ENCODE measurements at regions not wholly inside any gene's neighbourhood (a gene's known extent, or its start where the extent isn't known, plus 50 kb on each side); places are given as distances from the start of the nearest gene placed in this dataset.

- Histone ChIP-seq H2AFZ (ENCODE audit: low read length) (no peak overlapping the region), H3K4me2 (ENCODE audit: low read depth, low read length, poor library complexity, severe bottlenecking) (no peak overlapping the region), H3K4me3 (ENCODE audit: low read length) (no peak overlapping the region), H4K20me1 (ENCODE audit: insufficient read depth, low read depth, low read length) (no peaks in the 10 kb centered on the region), H3K36me3 (ENCODE audit: insufficient read depth, low read length) (no peaks in the 10 kb centered on the region), H3K4me1 (ENCODE audit: low read length) (no peaks in the 10 kb centered on the region), H3K9me2 (replicated peaks; ENCODE audit: insufficient read depth, low read length) (no peaks in the 10 kb centered on the region), H3K27ac (ENCODE audit: low read length) (no peak overlapping the region), H3K79me2 (ENCODE audit: low read length) (no peaks in the 10 kb centered on the region), H3K9ac (ENCODE audit: low read length) (no peak overlapping the region), H3K9me3 (ENCODE audit: low read length) (no peaks in the 10 kb centered on the region), H3K27me3 (ENCODE audit: low read length) (no peaks in the 10 kb centered on the region)
- DNase-seq = no peak
Measured at GRCh38 chr1:62991152-62991551, 207.2 kb downstream of the ATG4C start.

- Histone ChIP-seq H4K20me1 (ENCODE audit: insufficient read depth, low read depth, low read length) (no peaks in the 10 kb centered on the region), H3K9ac (ENCODE audit: low read length) (no peak overlapping the region), H2AFZ (ENCODE audit: low read length) (no peak overlapping the region), H3K27ac (ENCODE audit: low read length) (no peak overlapping the region), H3K4me3 (ENCODE audit: low read length) (no peak overlapping the region), H3K9me3 (ENCODE audit: low read length) (no peaks in the 10 kb centered on the region), H3K9me2 (replicated peaks; ENCODE audit: insufficient read depth, low read length) (no peaks in the 10 kb centered on the region), H3K79me2 (ENCODE audit: low read length) (no peaks in the 10 kb centered on the region), H3K36me3 (ENCODE audit: insufficient read depth, low read length) (no peaks in the 10 kb centered on the region), H3K4me2 (ENCODE audit: low read depth, low read length, poor library complexity, severe bottlenecking) (no peak overlapping the region), H3K4me1 (ENCODE audit: low read length) (no peaks in the 10 kb centered on the region), H3K27me3 (ENCODE audit: low read length) (no peaks in the 10 kb centered on the region)
- no peak for DNase-seq
Measured at GRCh38 chr1:62993844-62994243, 209.9 kb downstream of the ATG4C start.

- H3K27me3 ChIP-seq (ENCODE audit: low read length) = no peaks in the 10 kb centered on the region
- H3K9me2 ChIP-seq (replicated peaks; ENCODE audit: insufficient read depth, low read length) = no peaks in the 10 kb centered on the region
- no peaks in the 10 kb centered on the region for H3K79me2 ChIP-seq (ENCODE audit: low read length)
- H3K9ac ChIP-seq (ENCODE audit: low read length) = no peak overlapping the region
- H3K4me2 ChIP-seq (ENCODE audit: low read depth, low read length, poor library complexity, severe bottlenecking) = no peak overlapping the region
- no peak overlapping the region for H3K27ac ChIP-seq (ENCODE audit: low read length)
- no peaks in the 10 kb centered on the region for H3K9me3 ChIP-seq (ENCODE audit: low read length)
- no peaks in the 10 kb centered on the region for H3K36me3 ChIP-seq (ENCODE audit: insufficient read depth, low read length)
- DNase-seq = no peak
- H4K20me1 ChIP-seq (ENCODE audit: insufficient read depth, low read depth, low read length) = no peaks in the 10 kb centered on the region
- no peaks in the 10 kb centered on the region for H3K4me1 ChIP-seq (ENCODE audit: low read length)
- H2AFZ ChIP-seq (ENCODE audit: low read length) = no peak overlapping the region
- no peak overlapping the region for H3K4me3 ChIP-seq (ENCODE audit: low read length)
Measured at GRCh38 chr1:62995173-62995572, 211.2 kb downstream of the ATG4C start.

- Histone ChIP-seq H3K79me2 (ENCODE audit: low read length) (no peaks in the 10 kb centered on the region), H3K4me1 (ENCODE audit: low read length) (no peaks in the 10 kb centered on the region), H3K9ac (ENCODE audit: low read length) (no peak overlapping the region), H3K4me2 (ENCODE audit: low read depth, low read length, poor library complexity, severe bottlenecking) (no peak overlapping the region), H3K9me2 (replicated peaks; ENCODE audit: insufficient read depth, low read length) (no peaks in the 10 kb centered on the region), H2AFZ (ENCODE audit: low read length) (no peak overlapping the region), H3K4me3 (ENCODE audit: low read length) (no peak overlapping the region), H4K20me1 (ENCODE audit: insufficient read depth, low read depth, low read length) (no peaks in the 10 kb centered on the region), H3K36me3 (ENCODE audit: insufficient read depth, low read length) (no peaks in the 10 kb centered on the region), H3K9me3 (ENCODE audit: low read length) (no peaks in the 10 kb centered on the region), H3K27me3 (ENCODE audit: low read length) (no peaks in the 10 kb centered on the region), H3K27ac (ENCODE audit: low read length) (no peak overlapping the region)
- no peak for DNase-seq
Measured at GRCh38 chr1:62997884-62998283, 214.0 kb downstream of the ATG4C start.

- Histone ChIP-seq H3K4me3 (ENCODE audit: low read length) (no peak overlapping the region), H4K20me1 (ENCODE audit: insufficient read depth, low read depth, low read length) (no peaks in the 10 kb centered on the region), H3K27me3 (ENCODE audit: low read length) (no peaks in the 10 kb centered on the region), H3K4me1 (ENCODE audit: low read length) (no peaks in the 10 kb centered on the region), H3K36me3 (ENCODE audit: insufficient read depth, low read length) (no peaks in the 10 kb centered on the region), H3K9me3 (ENCODE audit: low read length) (no peaks in the 10 kb centered on the region), H3K27ac (ENCODE audit: low read length) (no peak overlapping the region), H3K4me2 (ENCODE audit: low read depth, low read length, poor library complexity, severe bottlenecking) (no peak overlapping the region), H3K9me2 (replicated peaks; ENCODE audit: insufficient read depth, low read length) (no peaks in the 10 kb centered on the region), H3K79me2 (ENCODE audit: low read length) (no peaks in the 10 kb centered on the region), H2AFZ (ENCODE audit: low read length) (no peak overlapping the region), H3K9ac (ENCODE audit: low read length) (no peak overlapping the region)
- no peak for DNase-seq
Measured at GRCh38 chr1:62998845-62999649, 215.1 kb downstream of the ATG4C start.

- Histone ChIP-seq H3K27ac (ENCODE audit: low read length) (no peak overlapping the region), H3K4me1 (ENCODE audit: low read length) (no peaks in the 10 kb centered on the region), H3K9me3 (ENCODE audit: low read length) (no peaks in the 10 kb centered on the region), H3K9ac (ENCODE audit: low read length) (no peak overlapping the region), H3K4me2 (ENCODE audit: low read depth, low read length, poor library complexity, severe bottlenecking) (no peak overlapping the region), H3K27me3 (ENCODE audit: low read length) (no peaks in the 10 kb centered on the region), H4K20me1 (ENCODE audit: insufficient read depth, low read depth, low read length) (no peaks in the 10 kb centered on the region), H3K9me2 (replicated peaks; ENCODE audit: insufficient read depth, low read length) (no peaks in the 10 kb centered on the region), H3K4me3 (ENCODE audit: low read length) (no peak overlapping the region), H2AFZ (ENCODE audit: low read length) (no peak overlapping the region), H3K79me2 (ENCODE audit: low read length) (no peaks in the 10 kb centered on the region), H3K36me3 (ENCODE audit: insufficient read depth, low read length) (no peaks in the 10 kb centered on the region)
- no peak for DNase-seq
Measured at GRCh38 chr1:63000508-63000907, 216.6 kb downstream of the ATG4C start.

GRCh38 chr1:63004868-63005267 lies 220.9 kb downstream of the ATG4C start:
- H3K27me3 ChIP-seq (ENCODE audit: low read length) = no peaks in the 10 kb centered on the region
- H3K9me3 ChIP-seq (ENCODE audit: low read length) = no peaks in the 10 kb centered on the region
- no peaks in the 10 kb centered on the region for H3K9me2 ChIP-seq (replicated peaks; ENCODE audit: insufficient read depth, low read length)
- no peaks in the 10 kb centered on the region for H3K79me2 ChIP-seq (ENCODE audit: low read length)
- no peaks in the 10 kb centered on the region for H3K36me3 ChIP-seq (ENCODE audit: insufficient read depth, low read length)
- no peak overlapping the region for H3K27ac ChIP-seq (ENCODE audit: low read length)
- no peak overlapping the region for H3K9ac ChIP-seq (ENCODE audit: low read length)
- H3K4me2 ChIP-seq (ENCODE audit: low read depth, low read length, poor library complexity, severe bottlenecking) = no peak overlapping the region
- no peaks in the 10 kb centered on the region for H4K20me1 ChIP-seq (ENCODE audit: insufficient read depth, low read depth, low read length)
- no peak overlapping the region for H3K4me3 ChIP-seq (ENCODE audit: low read length)
- no peaks in the 10 kb centered on the region for H3K4me1 ChIP-seq (ENCODE audit: low read length)
- no peak overlapping the region for H2AFZ ChIP-seq (ENCODE audit: low read length)
- no peak for DNase-seq

- Histone ChIP-seq H3K4me2 (ENCODE audit: low read depth, low read length, poor library complexity, severe bottlenecking) (no peak overlapping the region), H3K9me2 (replicated peaks; ENCODE audit: insufficient read depth, low read length) (no peaks in the 10 kb centered on the region), H2AFZ (ENCODE audit: low read length) (no peak overlapping the region), H4K20me1 (ENCODE audit: insufficient read depth, low read depth, low read length) (no peaks in the 10 kb centered on the region), H3K4me3 (ENCODE audit: low read length) (no peak overlapping the region), H3K9me3 (ENCODE audit: low read length) (no peaks in the 10 kb centered on the region), H3K79me2 (ENCODE audit: low read length) (no peaks in the 10 kb centered on the region), H3K27me3 (ENCODE audit: low read length) (no peaks in the 10 kb centered on the region), H3K4me1 (ENCODE audit: low read length) (no peaks in the 10 kb centered on the region), H3K9ac (ENCODE audit: low read length) (no peak overlapping the region), H3K36me3 (ENCODE audit: insufficient read depth, low read length) (no peaks in the 10 kb centered on the region), H3K27ac (ENCODE audit: low read length) (no peak overlapping the region)
- no peak for DNase-seq
Measured at GRCh38 chr1:63005812-63006211, 221.9 kb downstream of the ATG4C start.
